Mesenchymal stem cell (in vitro differentiated cells and primary cell): ENCODE measurements at regions not wholly inside any gene's neighbourhood (a gene's known extent, or its start where the extent isn't known, plus 50 kb on each side); places are given as distances from the start of the nearest gene placed in this dataset.

ENCODE experiments used
- DNase-seq: peaks from one replicate; pipeline ENCODE4 v3.0.0-alpha.2; 2013
- H2AFZ ChIP-seq: one replicate; pipeline ENCODE4 v1.6.1; 2013; ENCODE audit warnings: low read depth, mild to moderate bottlenecking, control low read depth, inconsistent platforms, low read length, moderate library complexity
- H2AK5ac ChIP-seq: 2 replicates; pipeline ENCODE4 v1.6.1; 2013; ENCODE audit warnings: low read length, moderate library complexity, mild to moderate bottlenecking, inconsistent platforms; ENCODE audit not compliant: severe bottlenecking
- H2BK120ac ChIP-seq: one replicate; pipeline ENCODE4 v1.6.1; 2013; ENCODE audit warnings: low read depth, mild to moderate bottlenecking, inconsistent platforms, low read length, moderate library complexity
- H2BK12ac ChIP-seq, 2 experiments: one replicate each; pipeline ENCODE4 v1.6.1; 2013; ENCODE audit warnings: inconsistent platforms in 2 of 2, low read length in 2 of 2, mild to moderate bottlenecking in 2 of 2, moderate library complexity in 2 of 2, control low read depth in 1 of 2
- H2BK15ac ChIP-seq: one replicate; pipeline ENCODE4 v1.6.1; 2013; ENCODE audit warnings: mild to moderate bottlenecking, low read depth, inconsistent platforms; ENCODE audit not compliant: poor library complexity, severe bottlenecking
- H2BK5ac ChIP-seq: 2 replicates; pipeline ENCODE4 v1.6.1; 2013; ENCODE audit warnings: low read depth, mild to moderate bottlenecking, low read length, control low read depth, inconsistent platforms; ENCODE audit not compliant: poor library complexity, severe bottlenecking
- H3K14ac ChIP-seq, 2 experiments: one replicate each; pipeline ENCODE4 v1.6.1; 2013; ENCODE audit warnings: inconsistent platforms in 2 of 2, low read length in 2 of 2, control low read depth in 1 of 2, mild to moderate bottlenecking in 1 of 2, moderate library complexity in 1 of 2
- H3K18ac ChIP-seq, 2 experiments: one replicate each; pipeline ENCODE4 v1.6.1; 2013; ENCODE audit warnings: inconsistent platforms in 2 of 2, low read length in 2 of 2, control low read depth in 1 of 2, low read depth in 1 of 2, mild to moderate bottlenecking in 1 of 2
- H3K23ac ChIP-seq, 2 experiments: one replicate each; pipeline ENCODE4 v1.6.1; 2013; ENCODE audit warnings: inconsistent platforms in 2 of 2, low read length in 2 of 2, mild to moderate bottlenecking in 2 of 2, moderate library complexity in 2 of 2, control low read depth in 1 of 2
- H3K27ac ChIP-seq: 2 replicates; pipeline ENCODE4 v1.5.1; 2013; ENCODE audit warnings: mild to moderate bottlenecking, moderate library complexity, low read length, control low read depth, inconsistent platforms; ENCODE audit not compliant: poor library complexity, severe bottlenecking
- H3K27me3 ChIP-seq, 2 experiments: 2 replicates each; pipeline versions ENCODE4 v1.6.1 to v1.7.0; 2013; ENCODE audit warnings: low read length in 2 of 2, mild to moderate bottlenecking in 2 of 2, moderate library complexity in 2 of 2, control low read depth in 1 of 2, inconsistent platforms in 1 of 2; ENCODE audit not compliant: control insufficient read depth in 1 of 2, insufficient read depth in 1 of 2
- H3K36me3 ChIP-seq, 2 experiments: 2 replicates each; pipeline versions ENCODE4 v1.6.1 to v1.7.0; 2013; ENCODE audit warnings: low read length in 2 of 2, control low read depth in 1 of 2, inconsistent platforms in 1 of 2, low read depth in 1 of 2, mild to moderate bottlenecking in 1 of 2; ENCODE audit not compliant: insufficient read depth in 2 of 2, control insufficient read depth in 1 of 2
- H3K4ac ChIP-seq, 2 experiments: one replicate each; pipeline ENCODE4 v1.6.1; 2013; ENCODE audit warnings: inconsistent platforms in 2 of 2, low read length in 2 of 2, mild to moderate bottlenecking in 2 of 2, moderate library complexity in 2 of 2, control low read depth in 1 of 2, low read depth in 1 of 2
- H3K4me1 ChIP-seq: 2 replicates; pipeline ENCODE4 v1.6.1; 2013; ENCODE audit warnings: low read depth, low read length, control low read depth; ENCODE audit not compliant: control insufficient read depth, insufficient read depth
- H3K4me2 ChIP-seq: 2 replicates; pipeline ENCODE4 v1.6.1; 2013; ENCODE audit warnings: low read length, mild to moderate bottlenecking, inconsistent platforms; ENCODE audit not compliant: poor library complexity, severe bottlenecking
- H3K4me3 ChIP-seq, 2 experiments: 2 replicates each; pipeline versions ENCODE4 v1.5.1 to v1.7.0; 2013; ENCODE audit warnings: low read length in 2 of 2, mild to moderate bottlenecking in 2 of 2, control low read depth in 1 of 2, low read depth in 1 of 2; ENCODE audit not compliant: insufficient read depth in 1 of 2
- H3K79me1 ChIP-seq: replicated peaks from 2 replicates; pipeline ENCODE4 v1.6.1; 2013; ENCODE audit warnings: mild to moderate bottlenecking, control low read depth, low read length, inconsistent platforms; ENCODE audit not compliant: poor library complexity, severe bottlenecking
- H3K9ac ChIP-seq: 2 replicates; pipeline ENCODE4 v1.7.0; 2013; ENCODE audit warnings: mild to moderate bottlenecking, low read length, moderate library complexity
- H3K9me3 ChIP-seq: 2 replicates; pipeline ENCODE4 v1.7.0; 2013; ENCODE audit warnings: mild to moderate bottlenecking, low read length; ENCODE audit not compliant: control insufficient read depth
- H4K8ac ChIP-seq: one replicate; pipeline ENCODE4 v1.6.1; 2013; ENCODE audit warnings: inconsistent platforms, mild to moderate bottlenecking, low read length, moderate library complexity
- H4K91ac ChIP-seq: one replicate; pipeline ENCODE4 v1.6.1; 2013; ENCODE audit warnings: mild to moderate bottlenecking, low read length, inconsistent platforms
- WGBS: methylation state at CpG from one replicate; pipeline ENCODE4 v1.1.7; 2013; ENCODE audit warnings: mixed read lengths; 5-methylcytosine and 5-hydroxymethylcytosine counted together

GRCh38 chr6:152916035-152916434 lies 66.8 kb downstream of the FBXO5 start:
- peaks cover 15% of the 10 kb centered on the region for H3K9me3 ChIP-seq
- no CpG with 5 or more reads among the region's 1 CpG for WGBS
- H3K36me3 ChIP-seq = no peaks in the 10 kb centered on the region
- H4K8ac ChIP-seq = no peak overlapping the region
- H3K4me1 ChIP-seq = no peaks in the 10 kb centered on the region
- no peak overlapping the region for H2BK5ac ChIP-seq
- no peak overlapping the region for H3K4me3 ChIP-seq
- H3K79me1 ChIP-seq = no peaks in the 10 kb centered on the region
- H3K4ac ChIP-seq = no peak overlapping the region
- no peak overlapping the region for H3K27ac ChIP-seq
- no peak overlapping the region for H3K23ac ChIP-seq
- no peak overlapping the region for H3K4me2 ChIP-seq
- DNase-seq = no peak
- no peak overlapping the region for H3K9ac ChIP-seq
- H2BK12ac ChIP-seq = no peak overlapping the region
- H2AK5ac ChIP-seq = no peak overlapping the region
- H2BK120ac ChIP-seq = no peak overlapping the region
- no peak overlapping the region for H4K91ac ChIP-seq
- H2BK15ac ChIP-seq = no peak overlapping the region
- no peak overlapping the region for H2AFZ ChIP-seq
- no peak overlapping the region for H3K14ac ChIP-seq
- H3K27me3 ChIP-seq = no peaks in the 10 kb centered on the region
- no peak overlapping the region for H3K18ac ChIP-seq

- Histone ChIP-seq H3K27me3 (no peaks in the 10 kb centered on the region), H3K27ac (no peak overlapping the region), H3K9ac (no peak overlapping the region), H3K36me3 (no peaks in the 10 kb centered on the region), H3K9me3 (peaks cover 5% of the 10 kb centered on the region), H3K4me2 (no peak overlapping the region), H4K8ac (no peak overlapping the region), H2AFZ (no peak overlapping the region), H3K4me3 (no peak overlapping the region), H2BK12ac (no peak overlapping the region), H3K4me1 (no peaks in the 10 kb centered on the region), H4K91ac (no peak overlapping the region), H3K4ac (no peak overlapping the region), H2AK5ac (no peak overlapping the region), H2BK5ac (no peak overlapping the region), H3K14ac (no peak overlapping the region), H2BK120ac (no peak overlapping the region), H3K18ac (no peak overlapping the region), H3K23ac (no peak overlapping the region), H2BK15ac (no peak overlapping the region), H3K79me1 (no peaks in the 10 kb centered on the region)
- WGBS = 47% methylated on average over 2 of the region's 3 CpGs
- no peak for DNase-seq
These were observed 63.9 kb downstream of the FBXO5 start for GRCh38 chr6:152918991-152919390.

GRCh38 chr6:152920016-152920415 lies 62.8 kb downstream of the FBXO5 start:
- Histone ChIP-seq H3K4ac (no peak overlapping the region), H3K14ac (no peak overlapping the region), H3K18ac (no peak overlapping the region)

More at GRCh38 chr6:152920016-152920415, 62.8 kb downstream of the FBXO5 start:
- Histone ChIP-seq H2AK5ac (no peak overlapping the region), H2BK120ac (no peak overlapping the region), H4K8ac (no peak overlapping the region), H2BK15ac (no peak overlapping the region), H3K4me3 (no peak overlapping the region), H2AFZ (no peak overlapping the region), H3K27me3 (no peaks in the 10 kb centered on the region), H2BK12ac (no peak overlapping the region), H3K4me1 (no peaks in the 10 kb centered on the region), H3K79me1 (no peaks in the 10 kb centered on the region), H3K9ac (no peak overlapping the region), H3K23ac (no peak overlapping the region), H3K9me3 (no peaks in the 10 kb centered on the region), H2BK5ac (no peak overlapping the region), H3K27ac (no peak overlapping the region), H3K4me2 (no peak overlapping the region), H3K36me3 (no peaks in the 10 kb centered on the region), H4K91ac (no peak overlapping the region)
- DNase-seq = no peak
- 85% methylated on average over 3 of the region's 3 CpGs for whole genome bisulfite sequencing
